ENCODE measurements at regions not wholly inside any gene's neighbourhood (a gene's known extent, or its start where the extent isn't known, plus 50 kb on each side); places are given as distances from the start of the nearest gene placed in this dataset.
A peak's percentile ranks its signal among the peaks of the same experiment; 100 is the strongest.

DNA sequence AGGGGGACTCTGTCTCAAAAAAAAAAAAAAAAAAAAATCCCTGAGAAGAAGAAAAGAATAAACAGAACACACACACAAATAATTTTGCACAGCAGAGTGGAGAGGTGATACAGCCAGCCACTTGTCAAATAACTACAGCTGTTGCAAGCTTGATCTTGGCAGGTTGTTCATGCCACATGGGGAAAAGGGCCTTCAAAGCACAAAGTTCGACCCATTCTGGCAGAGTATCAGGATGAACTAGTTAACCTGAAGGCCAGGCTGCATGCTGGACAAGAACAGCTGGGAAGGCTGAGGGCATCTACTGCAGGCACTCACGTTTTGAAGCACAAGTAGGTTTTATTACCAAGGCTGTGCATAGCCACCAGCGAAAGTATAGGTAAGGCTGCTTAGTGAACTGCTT lies 104.1 kb downstream of the KCTD15 start:
- DNase-seq = no peak

DNA sequence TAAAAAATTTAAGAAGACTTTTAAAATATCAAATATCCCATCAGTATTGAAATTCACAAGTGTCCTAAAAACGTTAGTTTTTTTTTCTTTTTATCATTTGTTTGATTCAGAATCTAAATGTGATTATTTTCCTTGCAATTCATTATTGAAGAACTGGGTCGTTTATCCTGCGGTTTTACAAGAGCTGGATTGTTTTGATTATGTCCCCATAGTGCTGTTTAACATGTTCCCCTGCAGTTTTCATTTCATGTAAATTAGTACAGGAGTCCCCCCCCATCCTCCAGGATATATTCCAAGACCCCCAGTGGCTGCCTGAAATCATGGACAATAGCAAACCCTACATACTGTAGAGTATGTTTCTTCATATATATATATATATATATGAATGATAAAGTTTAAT lies 105.7 kb downstream of the KCTD15 start:
- no peak for DNase-seq

DNA sequence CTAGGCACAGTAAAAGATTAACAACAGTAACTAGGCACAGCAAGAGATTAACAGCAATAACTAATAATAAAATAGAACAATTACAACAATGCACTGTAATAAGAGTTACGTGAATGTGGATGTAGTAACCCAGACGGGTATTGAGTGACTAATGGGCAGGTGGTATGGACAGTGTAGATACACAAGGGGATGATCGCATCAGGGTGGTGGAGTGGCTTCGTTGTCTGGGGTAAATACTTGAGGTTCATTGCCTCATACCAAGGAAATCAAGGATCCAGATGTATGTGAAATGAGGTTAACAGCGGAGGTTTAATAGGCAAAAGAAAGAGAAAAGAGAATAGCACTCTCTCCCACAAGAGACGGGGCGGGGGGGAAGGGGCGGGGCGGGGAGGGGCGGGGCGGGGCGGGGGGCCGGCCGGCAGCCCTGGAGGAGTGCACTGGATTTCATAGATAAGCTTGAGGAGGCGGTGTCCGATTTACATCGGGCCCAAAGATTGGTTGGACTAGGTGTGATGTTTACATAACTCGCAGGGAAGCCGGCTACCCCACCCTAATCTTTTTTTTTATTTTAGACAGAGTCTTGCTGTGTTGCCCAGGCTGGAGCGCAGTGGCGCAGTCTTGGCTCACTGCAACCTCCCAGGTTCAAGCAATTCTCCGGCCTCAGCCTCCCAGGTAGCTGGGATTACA lies 106.3 kb downstream of the KCTD15 start:
- no peak for DNase-seq

DNA sequence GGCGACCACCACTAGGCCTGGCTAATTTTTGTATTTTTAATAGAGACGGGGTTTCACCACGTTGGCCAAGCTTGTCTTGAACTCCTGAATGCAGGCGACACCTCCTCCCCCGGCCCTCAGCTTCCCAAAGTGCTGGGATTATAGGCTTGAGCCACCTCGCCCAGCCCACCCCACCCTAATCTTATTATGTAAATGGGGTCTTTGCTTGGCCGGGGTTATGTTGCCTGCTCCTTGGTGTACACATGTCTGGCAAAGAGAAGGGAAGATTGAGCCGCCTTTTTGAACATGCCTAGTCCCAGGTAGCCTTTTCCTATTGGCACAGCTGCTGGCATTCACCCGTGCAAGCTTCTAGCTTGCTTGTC lies 106.8 kb downstream of the KCTD15 start:
- DNase-seq = no peak

DNA sequence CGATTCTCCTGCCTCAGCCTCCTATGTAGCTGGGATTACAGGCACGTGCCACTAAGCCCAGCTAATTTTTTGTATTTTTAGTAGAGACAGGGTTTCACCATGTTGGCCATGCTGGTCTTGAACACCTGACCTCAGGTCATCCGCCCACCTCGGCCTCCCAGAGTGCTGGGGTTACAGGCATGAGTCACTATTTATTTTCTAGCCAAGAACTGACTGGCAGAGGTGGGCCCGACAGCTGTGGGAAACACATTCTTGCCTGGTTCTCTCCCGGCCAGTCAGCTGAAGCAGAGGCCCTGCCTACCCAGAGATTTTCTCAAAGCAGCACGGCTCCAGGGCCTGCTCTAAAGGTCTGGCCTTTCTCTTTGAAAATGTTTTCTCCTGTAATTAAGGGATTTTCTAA lies 108.0 kb downstream of the KCTD15 start:
- no peak for DNase-seq

DNA sequence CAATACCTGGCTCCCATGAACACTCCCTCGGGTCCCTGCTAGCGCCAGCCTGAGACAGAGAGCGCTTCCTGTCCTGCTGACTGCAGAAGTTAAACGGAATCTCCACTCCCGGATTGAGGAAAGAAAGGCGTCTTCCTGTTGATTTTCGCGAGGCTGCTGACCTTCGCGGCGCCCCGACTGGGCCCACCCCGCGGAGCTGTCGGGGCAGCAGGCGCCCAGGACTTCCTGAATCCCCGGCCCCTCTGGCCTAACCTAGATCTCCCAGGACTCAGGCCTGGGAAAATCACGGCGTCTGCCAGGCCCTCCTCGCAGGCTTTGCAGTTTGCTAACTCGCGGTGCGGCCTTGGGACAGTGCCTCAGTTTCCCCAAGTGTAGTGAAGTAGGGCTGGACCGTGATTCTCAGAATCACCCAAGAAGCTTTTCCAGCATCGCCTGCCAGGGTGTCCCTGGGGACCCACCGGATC lies 108.8 kb downstream of the KCTD15 start:
- DNase-seq = no peak

DNA sequence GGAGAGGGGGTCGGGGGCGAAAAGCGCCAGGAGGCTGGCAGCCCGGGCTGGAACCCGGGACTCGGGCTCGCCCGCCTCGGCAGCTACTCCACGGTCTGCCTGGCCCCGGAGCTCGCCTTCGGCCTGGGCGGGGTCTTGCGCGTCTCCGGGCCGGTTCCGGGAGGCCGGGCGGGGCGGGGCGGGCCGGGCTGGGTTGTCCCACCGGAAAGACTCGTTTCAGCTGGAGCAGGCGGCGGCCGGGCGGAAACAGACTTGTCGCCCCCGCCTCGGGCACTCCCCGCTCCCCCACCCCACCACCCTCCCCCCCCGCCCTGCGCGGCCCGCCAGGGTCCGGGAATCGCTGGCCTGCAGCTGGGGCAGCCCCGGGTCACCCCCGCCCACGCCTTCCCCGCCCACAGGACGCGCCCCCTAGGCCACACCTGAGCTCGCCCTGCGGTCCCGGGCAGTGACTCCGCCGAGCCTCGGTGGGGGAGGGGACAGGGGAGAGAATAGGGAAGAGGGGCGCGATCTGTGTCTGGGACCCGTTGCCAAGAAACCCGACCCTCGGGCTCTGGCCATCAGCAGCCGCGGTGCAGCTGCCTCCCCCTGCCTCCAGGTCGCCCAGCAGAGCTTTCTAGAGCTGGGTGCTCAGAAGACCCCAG lies 109.4 kb downstream of the KCTD15 start:
- DNase-seq = peak; percentile 25

DNA sequence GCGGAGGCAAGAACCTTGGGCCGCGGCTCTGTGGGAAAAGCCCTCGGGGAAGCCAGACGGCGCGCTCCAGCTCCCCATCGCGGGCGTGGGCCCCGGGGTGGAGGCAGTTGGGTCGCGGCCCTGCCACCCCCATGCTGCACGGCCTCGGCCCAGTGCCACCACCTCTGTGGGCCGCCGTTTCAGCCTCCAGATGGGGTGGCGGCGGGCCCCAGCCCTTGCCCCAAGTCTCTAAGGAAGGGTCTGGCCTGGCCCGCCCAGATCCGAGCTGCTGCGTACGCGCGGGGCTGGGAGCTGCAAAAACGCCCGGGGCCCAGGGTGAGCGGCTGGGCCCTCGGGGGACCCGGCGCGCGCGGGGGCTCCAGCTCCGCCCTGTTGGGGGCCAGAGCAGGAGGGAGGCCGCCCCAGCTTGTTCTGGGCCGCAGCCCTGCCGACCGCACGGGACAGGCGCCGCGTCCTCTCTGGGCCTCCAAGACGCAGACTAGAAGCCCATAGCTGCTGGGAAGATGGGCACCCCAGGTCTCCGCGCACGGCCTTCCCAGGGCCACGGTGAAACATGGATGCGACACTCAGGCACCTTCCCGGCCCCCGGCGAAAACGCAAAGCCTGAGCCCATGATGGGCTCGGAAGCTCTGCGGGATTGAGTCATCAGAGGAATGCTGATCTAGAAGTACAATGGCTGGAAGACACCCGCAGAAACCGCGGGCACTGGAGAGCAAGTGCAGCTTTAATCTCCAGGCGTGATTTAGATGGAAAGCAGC lies 110.1 kb downstream of the KCTD15 start:
- DNase-seq = peak; percentile 2

DNA sequence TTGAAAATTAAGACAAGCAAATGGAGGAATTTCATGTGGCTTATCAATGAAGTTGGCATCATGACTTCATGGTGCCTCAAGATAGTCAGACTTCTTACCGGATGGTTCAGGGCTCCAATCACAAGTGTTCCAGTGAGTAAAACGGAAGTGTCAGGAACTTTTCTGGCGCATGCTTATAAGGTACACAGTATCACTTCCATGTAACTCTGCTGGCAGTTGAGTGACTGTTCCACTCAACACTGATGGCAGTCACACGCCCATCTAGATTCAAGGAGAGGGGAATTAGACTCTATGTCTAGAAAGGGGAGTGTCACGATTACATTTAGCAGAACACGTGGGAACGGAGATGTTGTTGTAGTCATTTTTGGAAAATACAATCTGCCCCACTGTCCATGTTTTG lies 114.3 kb downstream of the KCTD15 start:
- no peak for DNase-seq

DNA sequence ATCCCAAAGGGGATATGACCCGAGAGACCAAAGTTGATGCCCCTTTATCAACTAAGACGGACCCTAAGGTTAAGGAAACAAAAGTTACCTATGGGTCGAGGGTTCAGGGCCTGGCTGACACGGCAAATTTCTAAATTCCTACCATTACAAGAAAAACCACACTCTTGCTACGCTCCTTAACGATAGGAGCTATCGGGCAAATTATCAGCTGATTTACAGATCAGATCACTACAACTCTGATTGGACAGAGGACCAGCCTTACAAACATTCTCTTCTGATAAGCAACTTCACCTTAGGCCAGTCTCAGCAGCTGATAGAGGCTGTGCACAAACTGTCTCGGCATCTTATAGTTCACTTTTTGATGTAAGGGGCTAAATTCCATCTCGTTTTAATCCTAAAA lies 117.9 kb downstream of the KCTD15 start:
- DNase-seq = no peak

DNA sequence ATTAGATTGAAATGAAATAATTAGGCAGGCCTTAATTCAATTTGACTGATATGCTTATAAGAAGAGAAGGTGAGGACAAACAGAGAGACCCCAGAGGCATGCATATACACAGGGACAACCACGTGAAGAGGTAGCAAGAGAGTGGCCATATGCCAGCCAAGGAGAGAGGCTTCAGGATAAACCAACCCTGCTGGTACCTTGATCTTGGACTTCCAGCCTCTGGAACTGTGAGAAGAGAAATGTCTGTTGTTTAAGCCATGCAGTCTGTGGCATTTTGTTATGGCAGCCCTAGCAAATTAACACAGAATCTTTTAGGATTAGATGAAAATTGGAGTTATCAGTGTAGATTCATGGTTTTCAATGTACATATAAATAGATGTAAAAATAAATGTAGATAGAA lies 120.1 kb downstream of the KCTD15 start:
- DNase-seq = no peak

DNA sequence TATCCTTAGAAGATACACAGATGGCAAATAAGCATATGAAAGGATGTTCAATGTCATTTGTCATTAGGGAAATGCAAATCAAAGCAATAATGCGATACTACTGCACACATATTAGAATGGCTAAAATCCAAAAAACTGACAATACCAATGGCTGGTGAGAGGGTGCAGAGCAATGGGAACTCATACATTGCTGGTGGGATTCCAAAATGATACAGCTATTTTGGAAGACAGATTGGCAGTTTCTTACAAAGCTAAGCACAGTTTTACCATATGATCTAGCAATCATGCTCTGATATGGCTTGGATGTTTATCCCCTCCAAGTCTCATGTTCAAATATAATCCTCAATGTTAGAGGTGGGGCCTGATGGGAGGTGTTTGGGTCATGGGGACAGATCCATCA lies 122.6 kb downstream of the KCTD15 start:
- DNase-seq = no peak

DNA sequence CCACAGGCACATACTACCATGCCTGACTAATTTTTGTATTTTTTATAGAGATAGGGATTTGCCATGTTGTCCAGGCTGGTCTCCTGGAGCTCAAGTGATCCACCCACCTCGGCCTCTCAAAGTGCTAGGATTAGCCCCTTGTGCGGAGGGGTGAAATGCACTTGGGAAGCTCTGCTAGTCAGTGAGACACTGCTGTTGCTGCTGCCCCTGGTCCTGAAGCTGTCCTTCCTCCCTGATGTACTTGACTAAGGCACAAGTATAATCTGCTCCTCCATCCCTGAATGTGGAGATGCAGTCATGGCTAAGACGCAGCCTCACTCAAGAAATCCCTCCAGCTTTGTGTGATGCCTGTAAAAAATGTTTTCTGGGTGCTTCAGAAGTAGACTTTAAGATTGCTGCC lies 124.5 kb downstream of the KCTD15 start:
- no peak for DNase-seq

DNA sequence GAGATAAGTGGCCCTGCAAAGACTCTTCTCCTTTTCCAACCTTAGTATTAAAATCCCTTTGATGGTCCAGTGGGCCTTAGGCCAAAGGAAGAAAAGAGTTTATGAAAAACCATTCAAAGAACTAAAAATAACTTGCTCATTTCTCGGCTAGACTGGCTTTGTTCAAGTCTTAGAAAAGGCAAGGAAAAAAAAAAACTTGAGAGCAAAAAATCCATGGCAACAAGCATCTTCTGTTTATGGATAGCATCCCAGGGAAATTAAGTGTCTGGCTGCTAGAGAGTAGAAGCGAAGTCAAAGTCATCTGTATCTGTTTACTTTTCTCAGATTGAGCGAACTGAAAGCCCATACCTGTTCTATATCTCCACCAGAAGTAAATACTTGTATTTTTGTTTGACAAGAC lies 129.6 kb downstream of the KCTD15 start:
- DNase-seq = no peak

DNA sequence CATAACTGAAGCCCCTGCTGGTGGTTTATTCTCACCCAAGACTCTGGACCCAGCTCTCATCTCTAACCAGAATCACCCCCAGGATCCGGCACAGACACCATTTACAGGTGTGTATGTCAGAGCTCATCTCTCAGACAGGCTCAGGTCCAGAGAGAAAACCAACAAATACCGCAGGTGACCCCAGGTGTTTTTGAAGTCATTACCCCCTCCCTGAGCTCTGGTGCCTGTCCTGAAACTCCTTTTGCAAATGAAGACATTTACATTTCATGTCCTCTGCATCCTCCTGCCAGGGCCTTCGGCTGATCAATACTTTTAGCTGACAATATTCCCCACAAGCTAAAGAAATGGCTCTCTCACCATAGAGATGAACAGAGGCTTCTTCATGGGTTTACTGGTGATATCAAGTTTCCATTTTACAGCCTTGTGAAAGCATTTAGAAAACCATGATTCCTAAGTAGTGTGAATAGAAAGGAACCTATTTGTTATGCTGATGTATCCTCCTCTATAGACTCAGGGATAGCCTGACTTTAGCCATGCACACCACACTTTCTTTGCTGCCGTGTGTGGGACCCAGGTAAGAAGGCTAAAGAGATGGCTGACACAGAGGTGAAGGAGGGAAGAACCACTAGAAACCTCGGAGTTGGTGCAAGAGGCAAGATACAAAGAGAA lies 131.3 kb downstream of the KCTD15 start:
- DNase-seq = no peak

DNA sequence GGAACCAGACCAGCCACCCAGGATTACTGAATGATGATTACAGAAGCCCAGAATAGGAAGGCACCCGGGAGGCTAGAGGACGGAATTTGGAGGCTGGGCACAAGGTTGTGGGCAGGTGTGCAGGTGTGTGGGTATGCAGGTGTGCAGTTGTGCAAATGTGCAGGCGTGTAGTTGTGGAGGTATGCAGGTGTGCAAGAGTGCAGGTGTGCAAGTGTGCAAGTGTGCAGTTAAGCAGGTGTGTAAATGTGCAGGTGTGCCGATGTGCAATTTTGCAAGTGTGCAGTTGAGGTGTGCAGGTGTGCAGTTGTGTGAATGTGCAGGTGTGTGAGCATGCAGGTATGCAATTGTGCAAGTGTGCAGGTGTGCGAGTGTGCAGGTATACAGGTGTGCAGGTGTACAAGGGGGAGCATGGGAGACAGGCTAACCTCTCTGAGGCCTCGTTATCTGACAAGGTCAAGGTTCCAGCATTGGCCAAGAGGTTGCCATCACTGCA lies 131.8 kb downstream of the KCTD15 start:
- no peak for DNase-seq

DNA sequence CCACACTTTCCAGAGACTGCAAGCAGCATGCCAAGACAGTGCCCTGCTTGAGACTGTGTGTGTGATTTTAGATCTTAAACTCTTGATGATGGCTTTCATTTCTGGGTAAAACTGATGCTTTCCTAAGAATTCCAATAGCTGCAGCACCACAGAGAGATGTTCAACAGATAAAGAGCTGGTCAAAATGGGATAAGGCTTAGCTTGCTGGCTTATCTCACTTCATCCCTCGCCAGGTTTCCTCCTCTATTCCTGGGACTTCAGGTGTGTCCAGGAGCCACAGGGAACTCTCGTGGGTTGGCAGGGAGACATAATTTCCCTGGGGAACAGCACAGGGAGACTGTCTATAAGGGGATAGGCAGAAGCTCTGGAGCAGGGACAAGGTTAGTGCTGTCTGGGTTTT lies 137.3 kb downstream of the KCTD15 start:
- DNase-seq = no peak

DNA sequence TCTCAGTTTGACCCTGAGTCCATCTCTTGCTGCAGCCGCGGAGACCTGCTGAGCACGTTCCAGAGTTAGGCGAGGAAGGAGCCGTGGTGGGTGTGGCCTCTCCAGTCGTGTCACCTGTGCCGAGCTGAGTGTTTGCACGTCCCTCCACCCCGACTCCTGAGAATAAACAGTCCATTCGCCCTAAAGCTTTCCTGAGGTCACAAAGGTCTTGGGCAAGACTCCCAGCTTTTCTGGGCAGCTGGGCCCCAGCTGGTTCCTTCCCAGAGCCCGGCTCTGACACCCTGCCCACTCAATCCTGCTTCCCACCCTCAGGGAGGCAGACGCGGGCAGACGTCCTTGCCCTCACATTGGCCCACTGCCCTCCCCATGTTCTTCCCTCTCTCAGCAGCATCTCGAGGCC lies 142.2 kb downstream of the KCTD15 start:
- DNase-seq = no peak

DNA sequence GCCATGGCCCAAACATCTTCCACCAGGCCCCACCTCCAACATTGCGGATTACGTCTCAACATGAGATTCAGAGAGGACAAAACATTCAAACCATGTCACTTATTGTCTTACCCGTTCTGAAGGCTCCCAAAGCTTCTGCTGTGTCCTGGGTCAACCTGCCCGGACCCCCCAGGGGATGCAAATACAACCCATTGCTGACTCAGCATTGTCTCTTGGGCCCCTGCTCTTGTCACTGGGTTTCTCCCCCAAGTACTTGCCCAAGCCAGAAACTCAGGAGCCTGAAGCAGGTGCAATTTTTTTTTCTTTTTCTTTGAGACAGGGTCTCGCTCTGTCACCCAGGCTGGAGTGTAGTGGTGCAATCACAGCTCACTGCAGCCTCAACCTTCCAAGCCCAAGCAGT lies 144.5 kb downstream of the KCTD15 start:
- DNase-seq = no peak

DNA sequence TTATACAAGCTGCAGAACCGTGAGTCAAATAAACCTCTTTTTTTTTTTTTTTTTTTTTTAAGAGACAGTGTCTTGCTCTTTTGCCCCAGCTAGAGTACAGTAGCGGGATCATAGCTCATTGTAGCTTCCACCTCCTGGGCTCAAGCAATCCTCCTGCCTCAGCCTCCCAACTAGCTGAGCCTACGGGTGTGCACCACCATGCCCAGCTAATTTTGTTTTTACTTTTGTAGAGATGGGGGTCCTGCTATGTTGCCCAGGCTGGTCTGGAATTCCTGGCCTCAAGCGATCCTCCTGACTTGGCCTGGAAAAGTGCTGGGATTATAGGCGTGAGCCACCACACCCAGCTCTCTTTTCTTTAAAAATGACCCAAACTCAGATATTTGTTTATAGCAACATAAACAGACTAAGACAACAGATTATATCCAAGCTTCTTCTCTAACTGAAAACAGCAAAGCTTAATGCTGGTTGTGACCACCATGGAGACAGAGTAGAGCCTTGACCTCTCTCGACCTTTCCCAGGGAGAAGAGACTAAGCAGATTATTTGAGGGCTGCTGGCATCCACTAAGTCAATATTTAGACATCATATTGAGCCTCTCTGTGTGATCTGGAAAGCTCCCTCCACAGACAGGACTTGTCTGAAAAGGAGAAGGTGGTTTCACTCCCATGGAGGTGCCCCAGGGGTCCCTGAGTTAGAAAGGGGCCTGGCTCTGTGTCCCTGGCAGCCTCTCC lies 150.0 kb downstream of the KCTD15 start:
- no peak for DNase-seq

DNA sequence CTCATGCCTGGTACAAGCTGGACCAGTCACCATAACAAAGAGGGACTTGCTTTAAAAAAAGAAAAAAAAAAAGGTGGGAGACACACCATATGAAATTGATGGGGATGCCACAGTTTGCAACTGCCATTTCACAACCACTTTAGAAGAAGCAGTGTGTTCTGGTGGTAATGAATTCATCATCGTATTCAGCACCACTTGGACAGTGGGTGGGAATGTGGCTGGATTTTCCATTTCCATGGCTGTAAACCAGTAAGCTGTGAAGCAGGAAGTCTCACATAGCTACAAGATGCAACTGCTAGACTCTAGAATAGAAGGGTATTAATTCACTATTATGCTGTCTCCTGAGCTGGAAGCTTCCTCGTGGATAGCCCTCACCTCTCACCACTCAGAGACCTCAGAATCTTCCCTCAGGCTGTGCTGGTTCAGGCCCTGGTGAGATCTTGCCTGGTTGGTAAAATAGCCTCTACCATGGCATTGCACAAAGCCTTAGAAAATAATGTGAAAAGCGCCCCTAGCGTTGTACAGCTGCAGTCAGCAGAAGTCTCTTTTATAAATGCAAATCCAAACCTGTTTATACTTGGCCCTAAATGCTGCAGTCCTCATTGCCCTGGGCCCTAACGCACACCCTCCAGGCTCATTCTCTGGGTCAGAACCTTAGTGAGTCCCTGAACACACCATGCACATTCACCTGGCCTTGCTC lies 150.7 kb downstream of the KCTD15 start:
- no peak for DNase-seq

DNA sequence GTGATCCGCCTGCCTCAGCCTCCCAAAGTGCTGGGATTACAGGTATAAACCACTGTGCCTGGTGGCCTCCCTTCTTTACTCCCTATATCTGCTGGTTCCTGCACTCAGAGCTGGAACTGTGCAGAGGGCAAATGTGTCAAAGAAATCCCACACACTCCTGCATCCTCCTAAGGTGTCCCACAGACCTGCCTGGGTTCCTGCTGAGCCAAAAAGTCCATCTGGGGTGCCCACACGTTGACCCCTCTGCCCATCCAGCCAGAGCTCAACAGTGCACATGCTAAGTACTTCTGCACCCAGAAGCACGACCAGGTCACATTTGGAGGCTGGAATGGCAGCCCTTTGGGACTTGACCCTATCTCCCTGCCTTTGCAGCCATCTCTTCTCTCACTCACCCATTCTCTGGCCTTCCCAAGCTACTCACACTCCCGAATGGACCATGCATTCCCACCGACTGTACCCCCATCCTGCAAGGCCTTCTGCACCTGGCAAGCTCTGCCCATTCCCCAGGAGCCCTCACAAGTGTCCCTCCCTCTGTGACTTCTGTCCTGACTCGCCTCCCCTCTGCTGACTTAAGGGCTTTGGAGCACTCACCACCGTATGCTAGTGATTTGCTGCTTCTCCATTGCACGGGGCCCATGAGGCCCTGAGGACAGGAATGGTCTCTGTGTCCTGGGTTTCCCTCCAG lies 152.1 kb downstream of the KCTD15 start:
- no peak for DNase-seq
